DMS79 treated with DMSO at 0.1 percent for 48 hours (cell line): ENCODE measurements at regions not wholly inside any gene's neighbourhood (a gene's known extent, or its start where the extent isn't known, plus 50 kb on each side); places are given as distances from the start of the nearest gene placed in this dataset.

Experiments used
- DNase-seq: peaks from one replicate; lab custom pipeline; 2025; lab: John Stamatoyannopoulos, UW

DNA sequence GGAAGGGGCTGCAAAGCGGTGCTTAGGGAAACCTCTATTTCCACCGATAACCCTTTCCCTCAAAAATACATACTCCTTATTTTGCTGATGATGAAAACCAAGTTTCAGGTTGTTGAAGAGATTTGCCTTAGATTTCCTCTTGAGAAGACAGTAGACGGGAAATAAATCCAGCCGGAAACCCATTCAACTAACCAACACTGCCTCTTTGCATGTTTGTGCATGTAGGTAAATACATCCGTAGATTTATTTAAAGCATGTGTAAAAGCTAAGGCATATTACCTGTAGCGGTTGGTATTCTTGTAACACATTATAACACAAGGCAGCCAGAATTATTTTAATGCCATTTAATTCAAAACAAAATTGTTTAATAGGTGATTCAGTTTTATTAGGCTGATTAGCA, 136.3 kb upstream of the SLC22A23 start:
- DNase-seq = no peak

DNA sequence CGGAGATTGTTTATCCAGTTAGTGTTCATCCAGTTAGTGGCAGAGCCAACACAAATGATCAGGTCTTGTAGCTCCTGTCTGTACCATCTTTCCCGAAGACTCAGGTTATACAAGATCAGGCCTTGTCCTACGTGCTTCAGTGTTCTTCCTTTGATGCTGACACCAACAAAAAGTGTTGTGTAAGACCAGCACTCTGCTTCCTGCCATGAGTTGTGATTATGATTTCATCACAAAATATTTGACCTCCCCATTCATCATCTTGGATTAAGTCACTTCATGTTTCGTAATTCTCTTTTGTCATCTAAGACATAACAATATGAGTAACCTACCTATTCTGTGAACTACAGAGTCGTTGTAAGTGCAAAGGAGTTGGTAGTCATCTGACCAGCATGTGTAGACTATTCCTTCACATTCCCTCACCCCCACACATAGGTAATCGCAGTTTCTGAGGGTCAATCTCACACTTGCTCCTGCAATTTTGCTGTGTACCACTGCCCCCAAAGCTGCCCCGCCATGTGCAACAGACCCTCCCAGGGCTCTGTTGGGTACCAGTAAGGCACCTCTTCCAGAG, 135.6 kb upstream of the SLC22A23 start:
- no peak for DNase-seq

DNA sequence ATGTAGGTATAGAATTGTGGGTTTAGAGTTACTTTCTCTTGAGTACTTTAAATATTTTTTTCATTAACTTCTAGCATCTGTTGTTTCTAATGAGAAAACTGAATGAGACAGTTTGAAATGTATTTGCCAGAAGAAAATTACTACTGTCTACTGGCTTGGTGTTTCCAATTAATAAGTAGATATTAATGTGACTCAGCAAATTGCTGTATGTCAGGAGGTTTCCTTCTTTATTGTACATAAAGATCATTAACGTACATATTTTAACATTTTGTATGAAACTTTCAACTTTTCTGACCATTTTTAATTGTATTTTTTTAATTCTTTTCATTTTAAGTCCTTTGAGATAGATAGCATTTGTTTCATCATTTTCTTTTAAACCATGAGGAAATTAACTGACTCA, 135.1 kb upstream of the SLC22A23 start:
- DNase-seq = no peak

DNA sequence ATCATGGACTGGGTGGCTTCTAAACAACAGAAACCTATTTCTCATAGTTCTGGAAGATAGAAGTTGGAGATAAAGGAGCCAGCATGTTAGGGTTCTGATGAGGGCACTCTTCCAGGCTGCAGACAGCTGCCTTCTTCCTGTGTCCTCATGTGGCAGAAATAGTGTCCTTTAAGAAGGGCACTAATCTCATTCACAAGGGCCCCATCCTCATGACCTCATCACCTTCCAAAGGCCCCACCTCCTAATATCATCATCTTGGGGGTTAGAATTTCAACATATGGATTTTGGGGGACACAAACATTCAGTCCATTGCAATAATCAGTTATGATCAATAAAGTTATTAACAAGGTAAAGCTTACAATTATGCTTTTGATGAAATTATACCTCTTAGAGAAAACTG, 130.8 kb upstream of the SLC22A23 start:
- no peak for DNase-seq

DNA sequence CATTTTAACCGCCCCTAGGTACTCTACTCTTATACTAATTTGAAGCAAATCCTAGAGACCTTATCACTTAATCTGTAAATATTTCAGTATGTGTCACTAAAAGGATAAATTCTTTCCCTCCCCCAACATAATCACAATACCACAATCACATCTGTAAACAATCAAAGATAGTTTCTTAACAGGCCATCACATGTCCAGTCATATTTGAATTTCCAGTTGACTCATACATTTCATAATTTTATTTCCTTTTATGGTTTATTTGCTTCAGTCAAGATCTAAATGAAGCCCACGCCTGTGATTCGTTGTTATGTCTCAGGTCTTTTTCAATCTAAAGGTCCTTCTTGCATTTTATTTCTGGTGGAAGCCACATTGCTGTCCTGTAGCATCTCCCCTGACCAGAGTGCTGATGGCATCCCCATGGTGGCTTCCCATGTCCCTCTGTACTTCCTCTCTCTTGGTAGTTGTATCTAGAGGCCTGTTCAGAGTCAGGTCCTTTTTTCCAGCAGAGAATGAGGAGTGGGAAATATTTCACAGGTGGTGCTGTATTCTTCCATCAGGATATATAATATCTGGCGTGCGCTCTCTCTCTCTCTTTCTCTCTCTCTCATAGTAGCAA, 128.6 kb upstream of the SLC22A23 start:
- DNase-seq = no peak

DNA sequence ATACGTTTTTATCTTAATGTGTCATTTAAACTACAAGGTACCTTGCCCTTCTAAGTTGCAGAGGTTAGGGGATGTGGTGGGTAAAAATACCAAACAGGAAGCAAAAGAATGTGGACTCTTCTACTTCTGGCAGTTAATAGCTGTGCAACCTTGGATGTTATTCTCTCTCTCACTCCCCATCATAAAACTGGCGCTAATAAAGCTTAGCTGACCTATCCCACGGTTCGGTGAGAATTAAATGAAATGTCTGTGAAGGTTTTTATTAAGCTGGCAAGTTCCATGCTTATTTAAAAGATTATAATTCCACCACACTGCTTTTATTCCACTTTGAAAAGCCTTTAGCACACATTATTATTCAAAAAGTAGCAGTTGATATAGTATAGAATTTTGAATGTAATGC, 127.8 kb upstream of the SLC22A23 start:
- no peak for DNase-seq

DNA sequence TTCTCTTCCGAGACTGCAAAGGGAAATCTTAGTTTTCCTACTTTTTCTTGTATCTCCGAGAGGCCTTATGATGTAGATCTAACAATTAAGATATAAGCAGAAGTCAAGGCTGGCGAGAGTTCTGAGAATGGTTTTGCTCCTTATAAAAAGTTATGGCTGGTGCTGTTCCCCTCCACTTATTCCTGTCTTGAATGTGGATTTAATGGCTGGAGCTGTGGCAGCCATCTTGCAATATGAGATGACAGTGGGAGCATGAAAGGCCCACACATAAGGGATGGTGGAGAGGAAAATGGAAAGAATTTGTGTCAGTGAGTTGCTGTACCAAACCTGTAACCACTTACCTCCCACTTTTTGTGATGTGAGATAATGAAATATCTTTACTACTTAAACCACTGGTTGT, 124.6 kb upstream of the SLC22A23 start:
- no peak for DNase-seq

DNA sequence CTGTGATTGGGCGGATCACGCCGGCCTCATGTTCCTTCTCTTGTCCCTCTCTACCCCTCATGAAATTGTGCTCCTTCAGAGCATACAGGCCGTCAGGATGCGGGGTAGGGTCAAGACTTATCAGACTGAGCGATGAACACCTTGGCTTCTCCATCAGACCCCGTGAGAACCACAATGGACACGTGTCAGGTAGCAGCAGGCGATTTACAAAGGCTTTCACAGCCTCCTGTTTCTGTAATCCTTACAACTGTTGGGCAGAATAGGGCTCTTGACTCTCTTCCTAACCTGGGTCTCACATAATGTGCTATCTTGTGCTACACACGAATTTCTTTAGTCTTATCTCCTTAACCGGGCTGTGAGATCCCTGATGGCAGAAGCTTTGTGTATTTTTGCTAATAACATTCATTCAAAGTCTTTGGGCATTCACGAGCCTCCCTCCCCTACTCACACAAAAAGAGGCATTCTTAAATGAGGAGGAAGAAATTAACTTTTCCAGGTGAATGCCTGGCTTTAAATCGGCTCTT, 122.9 kb upstream of the SLC22A23 start:
- no peak for DNase-seq

DNA sequence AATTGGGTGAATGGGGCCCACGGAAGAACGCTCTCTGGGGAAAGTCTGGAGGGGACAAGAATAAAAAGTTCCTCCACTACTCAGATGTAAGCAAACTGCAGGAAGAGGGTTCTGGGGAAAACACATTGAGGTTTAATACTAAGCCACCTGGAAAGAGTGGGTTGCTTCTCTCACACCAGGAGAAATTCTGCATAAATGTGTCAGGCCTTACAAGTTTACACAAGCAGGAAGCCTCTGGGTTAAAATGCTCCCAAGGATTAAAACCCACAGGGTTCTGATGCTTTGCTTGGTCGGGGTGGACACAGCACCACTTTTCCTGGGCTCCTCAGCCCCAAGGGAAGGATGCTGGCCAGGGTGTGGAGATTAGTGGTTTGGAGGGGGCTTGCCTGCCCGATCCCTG, 122.1 kb upstream of the SLC22A23 start:
- no peak for DNase-seq

DNA sequence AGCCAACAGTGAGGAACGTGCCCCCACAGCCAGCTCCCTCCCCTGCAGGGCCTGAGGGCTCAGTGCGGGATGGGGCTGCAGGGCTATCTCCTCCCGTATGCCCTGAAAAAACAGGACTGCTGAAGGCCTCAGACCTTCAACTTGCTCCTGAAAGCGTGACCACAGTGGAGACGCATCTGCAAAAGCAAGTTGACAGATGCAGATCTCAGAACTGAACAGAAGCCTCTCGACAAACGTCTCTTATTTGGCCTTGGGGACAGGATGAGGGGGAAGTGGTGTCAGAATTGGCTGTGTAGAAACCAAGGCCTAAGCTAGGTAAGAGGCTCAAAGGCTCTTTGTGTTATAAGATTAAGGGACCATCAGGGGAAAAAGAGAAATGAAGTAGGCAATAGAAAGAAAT, 120.7 kb upstream of the SLC22A23 start:
- DNase-seq = no peak

DNA sequence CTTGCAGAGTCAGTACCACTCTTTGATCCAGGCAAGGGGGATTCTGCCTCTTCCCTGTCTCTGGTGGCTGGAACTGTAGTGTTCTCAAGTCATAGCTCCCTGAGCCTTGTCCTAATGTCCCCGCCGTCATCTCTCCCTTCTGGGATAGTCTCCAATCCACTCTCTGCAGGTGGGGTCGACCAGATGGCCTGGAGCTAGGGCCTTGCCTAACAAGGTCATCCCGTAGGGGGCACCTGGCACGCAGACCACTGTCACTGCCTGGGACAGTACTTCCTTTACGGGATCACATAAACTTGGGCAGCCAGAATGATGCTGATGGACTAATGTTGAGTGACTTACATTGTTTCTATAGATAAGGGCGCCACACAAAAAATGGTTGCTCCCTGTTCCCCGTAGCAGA, 118.9 kb upstream of the SLC22A23 start:
- DNase-seq = no peak

DNA sequence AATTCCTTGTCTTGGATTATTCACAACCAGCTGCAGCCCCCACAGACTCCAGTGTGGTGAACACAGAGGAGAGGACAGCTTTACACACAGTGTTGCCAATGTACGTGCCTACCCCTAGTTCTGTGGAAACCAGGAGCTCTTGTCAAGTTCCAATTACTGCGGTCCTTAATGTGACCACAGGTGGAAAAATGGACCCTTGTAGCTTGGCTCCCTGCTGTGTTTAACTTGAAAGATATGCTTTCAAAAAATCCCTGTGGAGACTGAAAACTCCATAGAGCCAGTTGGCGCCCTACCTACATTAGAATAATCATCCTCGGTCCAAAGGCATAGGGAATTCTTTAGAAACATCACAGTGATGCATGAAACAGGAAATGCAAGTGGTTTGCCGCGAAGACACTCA, 118.3 kb upstream of the SLC22A23 start:
- DNase-seq = peak; percentile 20

DNA sequence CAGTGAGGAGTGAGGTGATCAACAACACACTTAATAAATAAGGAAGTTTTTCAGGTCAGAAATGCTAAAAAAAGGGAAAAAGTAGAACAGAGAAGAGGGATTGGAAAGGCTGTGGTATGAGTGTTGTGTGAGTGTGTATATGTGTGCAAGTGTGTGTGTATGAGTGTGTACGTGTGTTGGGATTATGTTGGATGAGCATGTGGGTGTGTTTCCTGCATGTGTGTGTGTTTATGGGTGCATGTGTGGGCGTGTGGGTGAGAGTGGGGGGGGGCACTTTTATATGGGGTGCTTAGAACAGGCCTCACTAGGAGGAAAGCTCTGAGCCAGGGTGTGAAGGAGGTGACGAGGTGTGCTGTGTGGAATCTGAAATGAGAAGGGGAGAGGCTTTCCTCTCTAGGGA, 116.8 kb upstream of the SLC22A23 start:
- DNase-seq = no peak

DNA sequence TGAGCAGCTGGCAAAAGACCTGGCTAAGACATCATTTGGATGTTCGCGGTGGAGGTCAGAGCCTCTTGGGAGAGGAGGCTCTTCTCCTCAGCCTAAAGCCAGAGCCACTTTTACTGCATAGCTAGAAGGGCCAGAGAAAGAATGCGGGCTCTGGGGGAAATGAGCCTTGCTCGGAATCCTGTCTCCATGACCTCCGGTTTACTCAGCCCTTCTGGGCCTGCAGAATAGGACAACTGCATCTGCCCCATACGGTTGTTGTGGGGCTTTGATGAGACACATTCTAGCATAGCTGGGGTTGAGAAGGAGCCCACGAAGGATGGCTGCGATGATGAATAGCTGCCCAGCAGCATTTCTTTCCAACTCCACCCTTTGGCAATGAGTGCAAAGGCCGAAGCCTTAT, 115.0 kb upstream of the SLC22A23 start:
- DNase-seq = no peak

DNA sequence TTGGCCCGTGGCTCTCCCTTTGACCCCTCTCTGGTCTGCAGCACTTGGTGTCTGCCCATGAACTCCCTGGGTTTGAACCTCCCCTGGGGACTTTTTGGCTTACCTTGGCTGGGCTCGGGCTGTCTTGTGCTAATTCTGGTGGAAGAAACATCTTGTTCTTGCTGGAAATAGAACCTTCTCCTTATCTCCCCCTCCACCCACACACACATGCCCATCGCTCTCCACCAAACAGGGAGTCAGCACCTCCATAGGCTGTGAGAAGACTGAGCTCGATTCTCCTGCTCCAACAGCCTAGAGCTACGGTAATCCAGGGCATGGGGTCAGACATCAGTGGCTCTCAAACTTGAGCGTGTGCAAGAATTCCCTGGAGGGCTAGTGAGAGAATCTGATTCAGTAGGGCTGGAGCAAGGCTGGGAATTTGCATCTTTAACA, 114.4 kb upstream of the SLC22A23 start:
- no peak for DNase-seq

DNA sequence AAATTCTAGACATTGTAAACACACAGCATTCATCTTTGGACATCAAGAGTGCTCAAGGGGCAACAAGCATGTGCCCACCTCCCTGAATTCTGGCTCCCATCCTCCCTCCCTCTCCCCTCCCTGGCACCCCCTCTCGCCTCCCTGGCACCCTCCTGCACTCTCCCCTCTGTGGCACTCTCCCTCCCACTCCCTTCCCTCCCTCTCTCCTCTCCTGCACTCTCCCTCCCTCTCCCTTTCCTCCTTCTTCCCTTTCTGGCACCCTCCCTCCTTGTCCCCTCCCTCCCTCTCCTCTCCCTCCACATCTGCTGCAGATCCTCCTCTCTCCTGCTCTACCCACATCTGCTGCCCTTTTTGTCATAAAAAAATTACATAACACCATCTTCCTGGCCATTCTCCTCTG, 113.0 kb upstream of the SLC22A23 start:
- DNase-seq = no peak

DNA sequence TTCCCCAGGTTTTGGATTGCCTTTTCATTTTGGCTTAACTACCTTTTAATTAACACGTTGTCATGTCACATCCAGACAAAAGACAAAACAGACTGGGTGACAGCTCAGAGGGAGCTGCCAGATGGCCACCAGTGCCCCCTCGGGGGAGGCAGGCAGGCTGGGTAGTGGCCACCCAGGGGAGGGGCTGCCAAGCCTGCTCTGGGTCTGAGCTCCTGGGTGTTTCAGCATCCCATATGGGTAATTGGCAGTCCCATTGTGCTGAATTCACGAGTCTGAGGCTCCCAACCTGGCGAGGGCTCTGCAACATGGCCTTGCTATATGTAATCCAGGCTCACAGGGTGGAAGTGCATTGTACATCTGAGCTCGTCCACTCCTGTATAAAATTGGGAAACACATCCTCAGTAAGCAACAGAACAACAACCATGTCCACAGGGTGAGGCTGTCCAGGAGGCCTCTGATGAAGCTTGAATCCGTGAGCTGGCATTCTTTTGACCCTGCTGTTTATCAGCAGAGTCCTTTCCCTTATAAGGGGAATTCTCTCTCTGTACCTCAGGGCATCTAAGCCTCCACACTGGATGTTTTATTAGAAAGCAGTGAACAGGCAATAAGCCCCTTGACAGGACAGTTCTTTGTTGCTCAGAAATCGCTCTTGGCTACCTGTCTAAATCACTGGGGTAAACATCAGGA, 111.7 kb upstream of the SLC22A23 start:
- DNase-seq = no peak

DNA sequence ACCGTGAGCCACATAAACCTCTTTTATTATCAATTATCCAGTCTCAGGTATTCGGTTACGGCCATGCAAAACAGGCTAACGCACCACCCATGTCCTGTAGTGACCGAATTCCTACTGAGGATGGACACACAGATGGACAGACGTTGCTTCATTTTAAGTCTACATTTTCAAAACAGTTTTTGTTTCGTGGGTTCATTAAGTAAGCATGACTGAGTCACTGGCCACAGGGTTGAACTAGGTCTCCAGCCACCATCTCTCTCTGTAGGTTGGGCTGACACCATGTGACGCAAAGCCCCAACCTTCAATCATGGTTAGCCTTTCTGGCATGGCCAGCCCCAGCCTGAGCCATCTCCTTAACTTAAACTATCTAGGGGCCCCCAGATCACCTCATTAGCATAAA, 110.0 kb upstream of the SLC22A23 start:
- no peak for DNase-seq

DNA sequence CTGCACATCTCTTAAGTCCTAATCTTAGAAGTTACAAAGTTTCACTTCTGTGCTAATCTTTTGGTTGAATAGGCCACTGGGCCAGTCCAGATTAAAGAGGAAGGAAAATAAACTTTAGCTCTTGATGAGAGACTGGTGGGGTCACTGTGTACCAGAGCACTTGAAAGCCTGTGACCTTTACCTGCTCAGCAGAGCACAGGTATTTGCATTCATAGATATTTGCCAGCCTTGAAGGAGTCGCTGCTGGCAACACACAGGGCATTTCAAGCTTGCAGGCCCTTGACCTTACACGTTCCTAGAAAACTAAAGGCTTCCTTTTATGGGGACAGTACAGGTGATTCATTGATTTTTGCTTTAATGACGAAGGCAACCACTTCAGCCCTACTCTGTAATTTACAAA, 108.4 kb upstream of the SLC22A23 start:
- DNase-seq = no peak

DNA sequence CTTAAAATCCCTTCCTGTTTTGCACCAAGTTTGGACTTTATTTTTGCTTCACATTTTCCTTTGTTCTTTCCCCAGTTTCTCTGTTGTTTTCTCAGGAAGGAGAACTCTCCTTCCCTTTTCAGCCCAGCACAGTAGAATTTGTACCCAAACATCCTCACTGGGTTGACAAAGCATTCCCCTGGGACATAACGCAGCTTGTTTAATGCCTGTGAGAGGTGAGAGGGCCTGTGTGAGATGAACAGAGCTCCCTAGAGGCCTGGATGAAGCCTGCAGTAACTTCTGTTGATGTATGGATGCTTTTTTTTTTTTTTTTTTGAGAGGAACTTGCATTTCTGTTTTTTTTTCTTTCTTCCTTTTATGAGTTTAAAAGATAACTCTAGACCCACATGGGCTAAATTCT, 104.9 kb upstream of the SLC22A23 start:
- no peak for DNase-seq

DNA sequence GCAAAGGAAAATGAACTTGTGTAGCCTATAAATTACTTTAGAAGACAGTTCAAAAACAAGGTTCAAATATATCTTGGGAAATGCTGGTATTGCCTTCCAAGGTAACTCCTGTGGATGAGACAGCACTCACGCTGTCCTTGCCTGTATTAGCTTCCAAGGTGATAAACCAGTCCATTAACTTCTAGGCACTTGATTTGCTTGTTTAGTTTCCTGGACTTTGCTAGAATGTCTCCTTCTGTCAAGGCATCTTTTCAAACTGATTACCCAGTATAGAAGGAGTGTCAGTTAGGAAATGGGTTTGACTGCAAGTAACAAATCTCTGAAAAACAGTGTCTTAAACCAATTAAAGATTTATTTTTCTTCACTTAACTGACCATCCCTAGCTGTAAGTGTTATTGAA, 103.4 kb upstream of the SLC22A23 start:
- DNase-seq = no peak

DNA sequence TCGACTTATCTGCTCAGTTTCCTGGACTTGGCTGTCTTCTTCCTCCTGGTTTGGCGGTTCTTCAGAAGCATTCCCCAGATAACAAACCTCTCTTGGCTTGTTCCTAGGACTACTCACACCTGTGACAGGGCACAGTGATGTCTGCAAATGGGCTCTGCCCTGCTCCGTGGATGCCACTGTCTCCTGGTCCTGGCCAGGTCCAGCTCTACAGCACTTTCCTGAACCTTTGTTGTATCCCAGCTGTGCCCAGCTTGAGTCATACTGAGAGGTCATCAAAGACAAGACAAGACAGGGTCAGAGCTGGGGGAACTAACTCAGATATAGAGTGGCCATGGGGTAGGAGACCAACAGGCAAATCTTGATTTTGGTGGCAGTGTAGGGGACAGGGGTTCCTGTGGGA, 102.7 kb upstream of the SLC22A23 start:
- DNase-seq = no peak

DNA sequence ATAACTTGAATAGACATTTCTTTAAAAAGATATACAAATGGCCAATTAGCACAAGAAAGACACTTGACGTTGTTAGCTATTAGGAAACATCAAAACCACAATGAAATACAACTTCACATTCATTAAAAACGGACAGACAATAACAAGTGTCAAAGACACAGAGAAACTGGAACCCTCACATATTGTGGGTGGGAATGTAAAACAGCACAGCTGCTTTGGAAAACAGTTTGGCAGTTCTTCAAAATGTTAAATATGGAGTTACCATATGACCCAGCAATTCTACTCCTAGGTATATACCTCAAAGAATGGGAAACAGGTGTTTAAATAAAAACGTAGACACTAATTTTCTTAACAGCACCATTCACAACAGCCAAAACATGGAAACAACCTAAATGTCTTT, 100.5 kb upstream of the SLC22A23 start:
- DNase-seq = no peak

DNA sequence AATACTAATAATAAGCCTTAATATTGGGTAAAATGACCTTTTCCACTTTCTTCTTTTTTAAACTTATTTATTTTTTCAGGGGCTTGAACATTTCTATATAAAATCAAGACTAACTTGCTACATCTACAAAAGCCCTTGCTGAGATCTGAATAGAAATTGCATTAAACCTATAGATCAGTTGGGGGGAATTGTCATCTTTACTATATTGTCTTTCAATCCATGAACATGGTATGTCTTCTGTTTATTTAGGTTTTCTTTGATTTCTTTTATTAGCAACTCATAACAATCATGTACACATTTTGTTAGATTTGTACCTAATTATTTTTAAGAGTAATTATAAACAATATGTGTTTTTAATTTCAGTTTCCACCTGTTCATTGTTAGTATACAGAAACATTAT, 96.4 kb upstream of the SLC22A23 start:
- no peak for DNase-seq
